Umbilical cord (tissue), 1 donor: ENCODE measurements at regions not wholly inside any gene's neighbourhood (a gene's known extent, or its start where the extent isn't known, plus 50 kb on each side); places are given as distances from the start of the nearest gene placed in this dataset.
"Not testable (repeated sequence)": the region's sequence is repeated elsewhere in the genome, so short reads cannot be mapped to it uniquely, and the experiment has no call there.

ENCODE experiments used
- DNase-seq: peaks from one replicate; pipeline ENCODE4 v3.0.0-alpha.2; 2015; ENCODE audit warnings: low spot score

- DNase-seq = no peak
These were observed 252.3 kb upstream of the MKLN1 start for GRCh38 chr7:131075406-131075805.

GRCh38 chr7:131076032-131076431 is 251.6 kb upstream of the MKLN1 start:
- no peak for DNase-seq

GRCh38 chr7:131076711-131077181 is 250.9 kb upstream of the MKLN1 start:
- no peak for DNase-seq

GRCh38 chr7:131077735-131078134 is 249.9 kb upstream of the MKLN1 start:
- no peak for DNase-seq

- DNase-seq = no peak
These were observed 246.9 kb upstream of the MKLN1 start for GRCh38 chr7:131080754-131081153.

- no peak for DNase-seq
These were observed 246.4 kb upstream of the MKLN1 start for GRCh38 chr7:131081308-131081707.

GRCh38 chr7:131083781-131084180 is 243.9 kb upstream of the MKLN1 start:
- no peak for DNase-seq

- DNase-seq = not testable (repeated sequence)
These were observed 243.3 kb upstream of the MKLN1 start for GRCh38 chr7:131084336-131084735.

GRCh38 chr7:131087756-131088658 is 239.7 kb upstream of the MKLN1 start:
- no peak for DNase-seq

GRCh38 chr7:131090188-131090587 is 237.5 kb upstream of the MKLN1 start:
- DNase-seq = no peak

- no peak for DNase-seq
These were observed 236.6 kb upstream of the MKLN1 start for GRCh38 chr7:131090886-131091692.

- DNase-seq = no peak
These were observed 233.0 kb upstream of the MKLN1 start for GRCh38 chr7:131094685-131095084.

- DNase-seq = no peak
These were observed 232.3 kb upstream of the MKLN1 start for GRCh38 chr7:131095346-131095745.

- DNase-seq = no peak
These were observed 231.3 kb upstream of the MKLN1 start for GRCh38 chr7:131096267-131096927.

GRCh38 chr7:131097662-131098376 is 229.9 kb upstream of the MKLN1 start:
- DNase-seq = no peak

- no peak for DNase-seq
These were observed 229.1 kb upstream of the MKLN1 start for GRCh38 chr7:131098527-131098926.

- DNase-seq = no peak
These were observed 227.2 kb upstream of the MKLN1 start for GRCh38 chr7:131100357-131101054.

GRCh38 chr7:131103997-131104396 is 223.7 kb upstream of the MKLN1 start:
- DNase-seq = no peak

GRCh38 chr7:131104596-131105293 is 222.9 kb upstream of the MKLN1 start:
- no peak for DNase-seq

GRCh38 chr7:131105294-131105798 is 222.3 kb upstream of the MKLN1 start:
- no peak for DNase-seq
